K562 (cell line): ENCODE measurements at regions not wholly inside any gene's neighbourhood (a gene's known extent, or its start where the extent isn't known, plus 50 kb on each side); places are given as distances from the start of the nearest gene placed in this dataset.

Source experiments
- BACH1 ChIP-seq: fragments of 200-800 bp; sonication (Bioruptor generic); IDR thresholded peaks from 2 replicates; pipeline ENCODE4 v1.6.1; 2016; ENCODE audit warnings: missing genetic modification characterization, missing compliant biosample characterization
- CXXC5 ChIP-seq: fragments of 250-450 bp; sonication (Bioruptor Pico); IDR thresholded peaks from 2 replicates; pipeline ENCODE4 v1.8.0; 2022; ENCODE audit warnings: inconsistent platforms, mild to moderate bottlenecking, moderate library complexity
- JUND ChIP-seq, 2 experiments: IDR thresholded peaks; 2 replicates in 1 of 2; 3 replicates in 1 of 2; pipeline ENCODE4 v1.6.1; 2011; ENCODE audit warnings: borderline replicate concordance in 2 of 2, low read depth in 2 of 2, low read length in 2 of 2, improper control_type of control experiment in 1 of 2, missing biosample characterization in 1 of 2, missing genetic modification characterization in 1 of 2, missing genetic modification reagents in 1 of 2
- KLF1 ChIP-seq: fragments of 450-650 bp; IDR thresholded peaks from 2 replicates; pipeline ENCODE4 v1.6.1; 2016; ENCODE audit warnings: missing genetic modification characterization, missing compliant biosample characterization
- MAFF ChIP-seq: IDR thresholded peaks from 2 replicates; pipeline ENCODE4 v1.6.1; 2012; ENCODE audit warnings: low read length, improper control_type of control experiment
- PHF20 ChIP-seq: fragments of 450-650 bp; IDR thresholded peaks from 2 replicates; pipeline ENCODE4 v1.6.1; 2018; ENCODE audit not compliant: partially characterized antibody
- PPARD ChIP-seq: fragments of 250-450 bp; sonication (Bioruptor Pico); IDR thresholded peaks from 2 replicates; pipeline ENCODE4 v1.8.0; 2022; ENCODE audit warnings: inconsistent platforms, mild to moderate bottlenecking, moderate library complexity
- SMARCB1 ChIP-seq: IDR thresholded peaks from 2 replicates; pipeline ENCODE4 v1.6.1; 2011; ENCODE audit warnings: improper control_type of control experiment, low read depth; ENCODE audit not compliant: insufficient read length
- ZZZ3 ChIP-seq: fragments of 450-650 bp; IDR thresholded peaks from 2 replicates; pipeline ENCODE4 v1.6.1; 2016; ENCODE audit warnings: antibody characterized with exemption, mild to moderate bottlenecking, moderate library complexity
- TF ChIP-seq, protein P1 (sequence below): sonication (generic); formaldehyde crosslinking; IDR thresholded peaks from 2 replicates; pipeline ENCODE4 v1.8.0; 2022; ENCODE audit warnings: mild to moderate bottlenecking, missing genetic modification reagents

DNA sequence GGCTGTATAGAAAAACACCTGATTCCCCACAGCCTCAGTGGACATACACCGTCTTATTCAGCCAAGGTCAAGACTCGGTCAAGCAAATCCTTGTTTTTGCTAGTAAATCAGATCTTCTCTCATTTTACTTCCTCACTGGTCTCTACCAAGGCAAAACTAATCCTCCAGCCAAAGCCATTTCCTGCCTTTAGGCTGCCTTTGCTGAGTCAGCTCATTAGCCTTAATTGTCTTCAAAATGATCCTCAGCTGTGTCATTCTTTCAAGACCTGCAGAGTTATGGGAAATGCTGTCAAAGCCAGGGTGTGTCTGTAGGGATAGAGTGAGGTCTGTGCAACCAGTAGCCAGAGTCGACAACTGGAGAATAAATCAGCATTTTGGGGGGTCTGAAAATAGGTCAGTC, 107.2 kb upstream of the FAM180A start (continued):
- TF ChIP-seq KLF1 (tag) (no peak), ZZZ3 (no peak), PPARD (CRISPR knock-in tag) (no peak), JUND (IDR thresholded peaks at IDR 0.05; ENCODE audit: borderline replicate concordance, low read depth, low read length) (peak; percentile 17; the same call in 1 of the 2 replicates), JUND (tag; IDR thresholded peaks at IDR 0.05; ENCODE audit: borderline replicate concordance, low read depth, low read length) (no peak), CXXC5 (no peak), SMARCB1 (no peak), BACH1 (tag) (peak; percentile 94), MAFF (peak; percentile 99), PHF20 (no peak)
- TF ChIP-seq, protein P1, sequence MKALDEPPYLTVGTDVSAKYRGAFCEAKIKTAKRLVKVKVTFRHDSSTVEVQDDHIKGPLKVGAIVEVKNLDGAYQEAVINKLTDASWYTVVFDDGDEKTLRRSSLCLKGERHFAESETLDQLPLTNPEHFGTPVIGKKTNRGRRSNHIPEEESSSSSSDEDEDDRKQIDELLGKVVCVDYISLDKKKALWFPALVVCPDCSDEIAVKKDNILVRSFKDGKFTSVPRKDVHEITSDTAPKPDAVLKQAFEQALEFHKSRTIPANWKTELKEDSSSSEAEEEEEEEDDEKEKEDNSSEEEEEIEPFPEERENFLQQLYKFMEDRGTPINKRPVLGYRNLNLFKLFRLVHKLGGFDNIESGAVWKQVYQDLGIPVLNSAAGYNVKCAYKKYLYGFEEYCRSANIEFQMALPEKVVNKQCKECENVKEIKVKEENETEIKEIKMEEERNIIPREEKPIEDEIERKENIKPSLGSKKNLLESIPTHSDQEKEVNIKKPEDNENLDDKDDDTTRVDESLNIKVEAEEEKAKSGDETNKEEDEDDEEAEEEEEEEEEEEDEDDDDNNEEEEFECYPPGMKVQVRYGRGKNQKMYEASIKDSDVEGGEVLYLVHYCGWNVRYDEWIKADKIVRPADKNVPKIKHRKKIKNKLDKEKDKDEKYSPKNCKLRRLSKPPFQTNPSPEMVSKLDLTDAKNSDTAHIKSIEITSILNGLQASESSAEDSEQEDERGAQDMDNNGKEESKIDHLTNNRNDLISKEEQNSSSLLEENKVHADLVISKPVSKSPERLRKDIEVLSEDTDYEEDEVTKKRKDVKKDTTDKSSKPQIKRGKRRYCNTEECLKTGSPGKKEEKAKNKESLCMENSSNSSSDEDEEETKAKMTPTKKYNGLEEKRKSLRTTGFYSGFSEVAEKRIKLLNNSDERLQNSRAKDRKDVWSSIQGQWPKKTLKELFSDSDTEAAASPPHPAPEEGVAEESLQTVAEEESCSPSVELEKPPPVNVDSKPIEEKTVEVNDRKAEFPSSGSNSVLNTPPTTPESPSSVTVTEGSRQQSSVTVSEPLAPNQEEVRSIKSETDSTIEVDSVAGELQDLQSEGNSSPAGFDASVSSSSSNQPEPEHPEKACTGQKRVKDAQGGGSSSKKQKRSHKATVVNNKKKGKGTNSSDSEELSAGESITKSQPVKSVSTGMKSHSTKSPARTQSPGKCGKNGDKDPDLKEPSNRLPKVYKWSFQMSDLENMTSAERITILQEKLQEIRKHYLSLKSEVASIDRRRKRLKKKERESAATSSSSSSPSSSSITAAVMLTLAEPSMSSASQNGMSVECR: no peak
